HCT116 (cell line): ENCODE measurements at regions not wholly inside any gene's neighbourhood (a gene's known extent, or its start where the extent isn't known, plus 50 kb on each side); places are given as distances from the start of the nearest gene placed in this dataset.

ENCODE experiments used
- ATAC-seq: fragments of 200-7000 bp; cut with Tn5 transposase; 2 replicates; pipeline ENCODE4 v1.9.1; 2020; ENCODE audit warnings: mild to moderate bottlenecking, moderate library complexity
- BruUV-seq: library from RNA; stranded (reverse); fragments of 400-500 nt; replicated peaks from 2 replicates; lab custom pipeline; 2021; lab: Mats Ljungman, UMichigan
- CTCF ChIA-PET: fragments of 300-600 bp; sonication (Branson Sonifier 250); formaldehyde crosslinking; loops from one replicate; lab custom pipeline; 2021; ENCODE audit warnings: antibody characterized with exemption; lab: Charles Lee
- POLR2A ChIA-PET: fragments of 300-600, 350-600 bp; sonication (Branson Sonifier 250); formaldehyde crosslinking; loops from one replicate; lab custom pipeline; 2021; ENCODE audit warnings: antibody characterized with exemption; lab: Charles Lee
- RAD21 ChIA-PET, 2 experiments: fragments of 300-600 bp; sonication (Branson Sonifier 250); formaldehyde crosslinking; loops; one replicate each; lab custom pipeline; 2023; ENCODE audit warnings: low total read pairs in 2 of 2; ENCODE audit not compliant: uncharacterized antibody in 2 of 2, unreplicated experiment in 2 of 2, low non-redundant PET in 1 of 2; lab: Charles Lee
- DNase-seq: peaks from one replicate; pipeline ENCODE4 v3.0.0-alpha.2; 2010; ENCODE audit warnings: low read depth, low spot score
- H2AFZ ChIP-seq: fragments of 200-600 bp; shearing (Covaris generic), sonication (generic); 2 replicates; pipeline ENCODE4 v1.6.1; 2017; ENCODE audit warnings: low read depth, mixed run types, mixed read lengths, antibody characterized with exemption, low read length; ENCODE audit not compliant: poor library complexity, severe bottlenecking
- H3K27ac ChIP-seq: 2 replicates; pipeline ENCODE4 v1.5.1; 2012; ENCODE audit warnings: low read depth, low read length
- H3K27me3 ChIP-seq: fragments of 200-600 bp; sonication (generic); 2 replicates; pipeline ENCODE4 v1.6.1; 2016; ENCODE audit warnings: mixed run types, low read length, mixed read lengths; ENCODE audit not compliant: insufficient read depth
- H3K36me3 ChIP-seq, 2 experiments: fragments of 200-500 bp in 1 of 2; fragments of 200-600 bp in 1 of 2; sonication (Bioruptor generic) in 1 of 2; sonication (generic) in 1 of 2; 2 replicates each; pipeline versions ENCODE4 v1.5.1 to v1.6.1; 2014 to 2016; ENCODE audit warnings: low read length in 2 of 2, inconsistent platforms in 1 of 2, mixed read lengths in 1 of 2, mixed run types in 1 of 2; ENCODE audit not compliant: insufficient read depth in 2 of 2, control insufficient read depth in 1 of 2
- H3K4me1 ChIP-seq, 2 experiments: fragments of 200-600 bp in 1 of 2; sonication (generic) in 1 of 2; 2 replicates each; pipeline versions ENCODE4 v1.5.1 to v1.6.1; 2012 to 2017; ENCODE audit warnings: low read length in 2 of 2, inconsistent platforms in 1 of 2, mild to moderate bottlenecking in 1 of 2, mixed read lengths in 1 of 2, mixed run types in 1 of 2, moderate library complexity in 1 of 2; ENCODE audit not compliant: insufficient read depth in 2 of 2, control insufficient read depth in 1 of 2
- H3K4me2 ChIP-seq: fragments of 200-600 bp; sonication (generic); 2 replicates; pipeline ENCODE4 v1.6.1; 2017; ENCODE audit warnings: mixed run types, low read length, mixed read lengths
- H3K4me3 ChIP-seq, 2 experiments: fragments of 200-600 bp in 1 of 2; sonication (generic) in 1 of 2; replicated peaks in 1 of 2; 2 replicates each; pipeline ENCODE4 v1.5.1; 2011 to 2016; ENCODE audit warnings: low read length in 2 of 2, control low read depth in 1 of 2, low read depth in 1 of 2, mild to moderate bottlenecking in 1 of 2, mixed read lengths in 1 of 2, mixed run types in 1 of 2
- H3K79me2 ChIP-seq: fragments of 200-600 bp; sonication (generic); 2 replicates; pipeline ENCODE4 v1.6.1; 2017; ENCODE audit warnings: mild to moderate bottlenecking, mixed run types, low read length, moderate library complexity, mixed read lengths; ENCODE audit not compliant: insufficient read depth
- H3K9ac ChIP-seq: fragments of 200-600 bp; sonication (generic); 2 replicates; pipeline ENCODE4 v1.6.1; 2016; ENCODE audit warnings: low read length, mixed read lengths
- H3K9me2 ChIP-seq: fragments of 200-600 bp; sonication (generic), shearing (Covaris generic); 2 replicates; pipeline ENCODE4 v1.6.1; 2017; ENCODE audit warnings: mixed run types, mild to moderate bottlenecking, moderate library complexity; ENCODE audit not compliant: insufficient read depth
- H3K9me3 ChIP-seq, 2 experiments: fragments of 200-500 bp in 1 of 2; fragments of 200-600 bp in 1 of 2; sonication (Bioruptor generic) in 1 of 2; sonication (generic) in 1 of 2; 2 replicates each; pipeline ENCODE4 v1.6.1; 2014 to 2017; ENCODE audit warnings: low read length in 2 of 2, mixed read lengths in 2 of 2, inconsistent platforms in 1 of 2, low read depth in 1 of 2, mild to moderate bottlenecking in 1 of 2, mixed run types in 1 of 2, moderate library complexity in 1 of 2; ENCODE audit not compliant: control insufficient read depth in 1 of 2, insufficient read depth in 1 of 2
- H4K20me1 ChIP-seq: fragments of 200-600 bp; sonication (generic), shearing (Covaris generic); 2 replicates; pipeline ENCODE4 v1.6.1; 2017; ENCODE audit warnings: mixed run types, mild to moderate bottlenecking, moderate library complexity; ENCODE audit not compliant: insufficient read depth
- CBX3 ChIP-seq: IDR thresholded peaks from 2 replicates; pipeline ENCODE4 v1.6.1; 2012; ENCODE audit warnings: low read depth
- EZH2phosphoT487 ChIP-seq: fragments of 200-600 bp; IDR thresholded peaks from 2 replicates; pipeline ENCODE4 v1.6.1; 2018; ENCODE audit warnings: antibody characterized with exemption, borderline replicate concordance
- JUND ChIP-seq: IDR thresholded peaks from 2 replicates; pipeline ENCODE4 v1.6.1; 2012
- POLR2AphosphoS5 ChIP-seq: IDR thresholded peaks from 2 replicates; pipeline ENCODE4 v1.6.1; 2011; ENCODE audit warnings: mild to moderate bottlenecking, low read depth, low read length, moderate library complexity
- RAD21 ChIP-seq: IDR thresholded peaks from 2 replicates; pipeline ENCODE4 v1.6.1; 2012; ENCODE audit warnings: low read depth, mild to moderate bottlenecking
- SIN3A ChIP-seq: IDR thresholded peaks from 2 replicates; pipeline ENCODE4 v1.6.1; 2012; ENCODE audit warnings: low read depth
- SP1 ChIP-seq: IDR thresholded peaks from 2 replicates; pipeline ENCODE4 v1.6.1; 2012; ENCODE audit warnings: low read depth
- TCF7L2 ChIP-seq: IDR thresholded peaks from 2 replicates; pipeline ENCODE4 v1.7.0; 2011; ENCODE audit warnings: borderline replicate concordance, inconsistent platforms; ENCODE audit not compliant: insufficient read depth, insufficient read length; ENCODE audit errors: extremely low read depth
- ZFX ChIP-seq: fragments of 450-650 bp; IDR thresholded peaks from 2 replicates; pipeline ENCODE4 v1.6.1; 2017
- ZNF274 ChIP-seq: fragments of 200-500 bp; sonication (Bioruptor generic); IDR thresholded peaks from 2 replicates; pipeline ENCODE4 v1.6.1; 2014; ENCODE audit warnings: mild to moderate bottlenecking, low read depth, low read length, inconsistent platforms
- intact Hi-C: fragments of 100-400 bp; cut with micrococcal nuclease; formaldehyde crosslinking; loops from 2 replicates; pipeline ENCODE4 v1.10.0; 2022
- TF ChIP-seq, protein P1 (sequence below): IDR thresholded peaks from 2 replicates; pipeline ENCODE4 v1.6.1; 2012; ENCODE audit warnings: low read depth
- TF ChIP-seq, protein P2 (sequence below), 3 experiments: fragments of 200-600 bp in 1 of 3; sonication (generic) in 1 of 3; IDR thresholded peaks in 2 of 3; conservative IDR thresholded peaks in 1 of 3; 2 replicates each; pipeline ENCODE4 v1.5.1; 2012 to 2017; ENCODE audit warnings: low read depth in 2 of 3, low read length in 2 of 3, antibody characterized with exemption in 1 of 3, borderline replicate concordance in 1 of 3, control low read depth in 1 of 3, mild to moderate bottlenecking in 1 of 3, mixed read lengths in 1 of 3, mixed run types in 1 of 3, moderate library complexity in 1 of 3; ENCODE audit not compliant: insufficient read depth in 1 of 3
- TF ChIP-seq, protein P3 (sequence below): IDR thresholded peaks from 2 replicates; pipeline ENCODE4 v1.6.1; 2011; ENCODE audit warnings: mild to moderate bottlenecking, low read length, moderate library complexity; ENCODE audit not compliant: insufficient replicate concordance; ENCODE audit errors: extremely low read depth
- TF ChIP-seq, protein P4 (sequence below): IDR thresholded peaks from 2 replicates; pipeline ENCODE4 v1.6.1; 2012

DNA sequence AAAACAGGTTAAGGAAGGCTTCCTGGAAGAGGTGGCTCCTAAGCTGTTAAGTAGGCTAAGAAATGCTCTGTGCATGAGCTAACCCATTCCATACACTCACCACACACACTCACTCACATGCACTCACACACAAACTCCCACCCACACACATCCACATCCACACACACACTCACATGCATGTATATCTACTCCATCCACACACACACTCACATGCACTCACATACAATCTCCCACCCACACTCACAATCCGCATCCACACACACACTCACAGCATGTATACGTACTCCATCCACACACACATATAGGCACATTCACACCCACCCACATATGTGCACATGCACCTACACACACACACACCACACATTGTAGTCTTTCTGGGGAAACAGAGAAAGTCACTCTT lies 89.3 kb upstream of the HNF1B start:
- Histone ChIP-seq H3K4me3 (no peak overlapping the region), H3K9me3 (no peaks in the 10 kb centered on the region), H3K27ac (no peak overlapping the region), H3K79me2 (no peaks in the 10 kb centered on the region), H3K4me1 (no peaks in the 10 kb centered on the region), H3K9ac (no peak overlapping the region), H4K20me1 (no peaks in the 10 kb centered on the region)
- DNase-seq (no peak), ATAC-seq (no peak)
- POLR2A ChIA-PET: no interaction called here
- CTCF ChIA-PET: no interaction called here
- intact Hi-C loops: no loop called here
- no peak for TF ChIP-seq EZH2phosphoT487
- no peak for TF ChIP-seq SIN3A
- TF ChIP-seq RAD21: no peak
- no peak for TF ChIP-seq POLR2AphosphoS5
- no peak for TF ChIP-seq TCF7L2
- no peak for TF ChIP-seq JUND
- no peak for TF ChIP-seq SP1
- TF ChIP-seq, protein P1, sequence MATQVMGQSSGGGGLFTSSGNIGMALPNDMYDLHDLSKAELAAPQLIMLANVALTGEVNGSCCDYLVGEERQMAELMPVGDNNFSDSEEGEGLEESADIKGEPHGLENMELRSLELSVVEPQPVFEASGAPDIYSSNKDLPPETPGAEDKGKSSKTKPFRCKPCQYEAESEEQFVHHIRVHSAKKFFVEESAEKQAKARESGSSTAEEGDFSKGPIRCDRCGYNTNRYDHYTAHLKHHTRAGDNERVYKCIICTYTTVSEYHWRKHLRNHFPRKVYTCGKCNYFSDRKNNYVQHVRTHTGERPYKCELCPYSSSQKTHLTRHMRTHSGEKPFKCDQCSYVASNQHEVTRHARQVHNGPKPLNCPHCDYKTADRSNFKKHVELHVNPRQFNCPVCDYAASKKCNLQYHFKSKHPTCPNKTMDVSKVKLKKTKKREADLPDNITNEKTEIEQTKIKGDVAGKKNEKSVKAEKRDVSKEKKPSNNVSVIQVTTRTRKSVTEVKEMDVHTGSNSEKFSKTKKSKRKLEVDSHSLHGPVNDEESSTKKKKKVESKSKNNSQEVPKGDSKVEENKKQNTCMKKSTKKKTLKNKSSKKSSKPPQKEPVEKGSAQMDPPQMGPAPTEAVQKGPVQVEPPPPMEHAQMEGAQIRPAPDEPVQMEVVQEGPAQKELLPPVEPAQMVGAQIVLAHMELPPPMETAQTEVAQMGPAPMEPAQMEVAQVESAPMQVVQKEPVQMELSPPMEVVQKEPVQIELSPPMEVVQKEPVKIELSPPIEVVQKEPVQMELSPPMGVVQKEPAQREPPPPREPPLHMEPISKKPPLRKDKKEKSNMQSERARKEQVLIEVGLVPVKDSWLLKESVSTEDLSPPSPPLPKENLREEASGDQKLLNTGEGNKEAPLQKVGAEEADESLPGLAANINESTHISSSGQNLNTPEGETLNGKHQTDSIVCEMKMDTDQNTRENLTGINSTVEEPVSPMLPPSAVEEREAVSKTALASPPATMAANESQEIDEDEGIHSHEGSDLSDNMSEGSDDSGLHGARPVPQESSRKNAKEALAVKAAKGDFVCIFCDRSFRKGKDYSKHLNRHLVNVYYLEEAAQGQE: no peak
- TF ChIP-seq, protein P2, sequence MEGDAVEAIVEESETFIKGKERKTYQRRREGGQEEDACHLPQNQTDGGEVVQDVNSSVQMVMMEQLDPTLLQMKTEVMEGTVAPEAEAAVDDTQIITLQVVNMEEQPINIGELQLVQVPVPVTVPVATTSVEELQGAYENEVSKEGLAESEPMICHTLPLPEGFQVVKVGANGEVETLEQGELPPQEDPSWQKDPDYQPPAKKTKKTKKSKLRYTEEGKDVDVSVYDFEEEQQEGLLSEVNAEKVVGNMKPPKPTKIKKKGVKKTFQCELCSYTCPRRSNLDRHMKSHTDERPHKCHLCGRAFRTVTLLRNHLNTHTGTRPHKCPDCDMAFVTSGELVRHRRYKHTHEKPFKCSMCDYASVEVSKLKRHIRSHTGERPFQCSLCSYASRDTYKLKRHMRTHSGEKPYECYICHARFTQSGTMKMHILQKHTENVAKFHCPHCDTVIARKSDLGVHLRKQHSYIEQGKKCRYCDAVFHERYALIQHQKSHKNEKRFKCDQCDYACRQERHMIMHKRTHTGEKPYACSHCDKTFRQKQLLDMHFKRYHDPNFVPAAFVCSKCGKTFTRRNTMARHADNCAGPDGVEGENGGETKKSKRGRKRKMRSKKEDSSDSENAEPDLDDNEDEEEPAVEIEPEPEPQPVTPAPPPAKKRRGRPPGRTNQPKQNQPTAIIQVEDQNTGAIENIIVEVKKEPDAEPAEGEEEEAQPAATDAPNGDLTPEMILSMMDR (IDR thresholded peaks at IDR 0.05 in 2 of 3, conservative IDR thresholded peaks at IDR 0.05 in 1 of 3; ENCODE audit: borderline replicate concordance in 1 of 3, insufficient read depth in 1 of 3, low read depth in 2 of 3, low read length in 2 of 3): no peak
- TF ChIP-seq ZNF274: no peak
- TF ChIP-seq, protein P3, sequence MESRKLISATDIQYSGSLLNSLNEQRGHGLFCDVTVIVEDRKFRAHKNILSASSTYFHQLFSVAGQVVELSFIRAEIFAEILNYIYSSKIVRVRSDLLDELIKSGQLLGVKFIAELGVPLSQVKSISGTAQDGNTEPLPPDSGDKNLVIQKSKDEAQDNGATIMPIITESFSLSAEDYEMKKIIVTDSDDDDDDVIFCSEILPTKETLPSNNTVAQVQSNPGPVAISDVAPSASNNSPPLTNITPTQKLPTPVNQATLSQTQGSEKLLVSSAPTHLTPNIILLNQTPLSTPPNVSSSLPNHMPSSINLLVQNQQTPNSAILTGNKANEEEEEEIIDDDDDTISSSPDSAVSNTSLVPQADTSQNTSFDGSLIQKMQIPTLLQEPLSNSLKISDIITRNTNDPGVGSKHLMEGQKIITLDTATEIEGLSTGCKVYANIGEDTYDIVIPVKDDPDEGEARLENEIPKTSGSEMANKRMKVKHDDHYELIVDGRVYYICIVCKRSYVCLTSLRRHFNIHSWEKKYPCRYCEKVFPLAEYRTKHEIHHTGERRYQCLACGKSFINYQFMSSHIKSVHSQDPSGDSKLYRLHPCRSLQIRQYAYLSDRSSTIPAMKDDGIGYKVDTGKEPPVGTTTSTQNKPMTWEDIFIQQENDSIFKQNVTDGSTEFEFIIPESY: no peak
- TF ChIP-seq, protein P4, sequence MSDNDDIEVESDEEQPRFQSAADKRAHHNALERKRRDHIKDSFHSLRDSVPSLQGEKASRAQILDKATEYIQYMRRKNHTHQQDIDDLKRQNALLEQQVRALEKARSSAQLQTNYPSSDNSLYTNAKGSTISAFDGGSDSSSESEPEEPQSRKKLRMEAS: no peak
- no peak for TF ChIP-seq CBX3
- TF ChIP-seq ZFX: no peak
- TF ChIP-seq, all 23 proteins: peak for 0
- no peak overlapping the region for H2AFZ ChIP-seq
- RAD21 ChIA-PET: no interaction called here
- H3K27me3 ChIP-seq: no peaks in the 10 kb centered on the region; the same call in 1 of the 2 replicates
- no TSS peak for BruUV-seq
- H3K36me3 ChIP-seq: no peaks in the 10 kb centered on the region
- no peaks in the 10 kb centered on the region for H3K9me2 ChIP-seq
- H3K4me2 ChIP-seq: no peak overlapping the region
